HEK293 (cell line): ENCODE measurements at regions not wholly inside any gene's neighbourhood (a gene's known extent, or its start where the extent isn't known, plus 50 kb on each side); places are given as distances from the start of the nearest gene placed in this dataset.

Experiments
- CTCF ChIA-PET: fragments of 350-600 bp; formaldehyde crosslinking; extraction: SDS; loops from one replicate; lab custom pipeline; 2021; ENCODE audit warnings: antibody characterized with exemption; lab: Yijun Ruan, JAX
- POLR2A ChIA-PET: fragments of 300-600 bp; formaldehyde crosslinking; extraction: SDS; loops from one replicate; lab custom pipeline; 2020; ENCODE audit warnings: antibody characterized with exemption, inconsistent platforms; lab: Yijun Ruan, JAX
- H3K27ac ChIP-seq: fragments of 200-500 bp; sonication (Bioruptor generic); 2 replicates; pipeline ENCODE4 v1.5.1; 2014; ENCODE audit warnings: low read depth, low read length, control low read depth, inconsistent platforms; ENCODE audit errors: extremely low read depth
- H3K36me3 ChIP-seq, 2 experiments: fragments of 200-500 bp in 1 of 2; sonication (Bioruptor generic) in 1 of 2; 1 replicate in 1 of 2; 2 replicates in 1 of 2; pipeline ENCODE4 v1.5.1; 2014 to 2017; ENCODE audit warnings: inconsistent platforms in 2 of 2, low read length in 2 of 2; ENCODE audit not compliant: control insufficient read depth in 2 of 2, insufficient read depth in 1 of 2
- H3K4me1 ChIP-seq: fragments of 200-500 bp; sonication (Bioruptor generic); 2 replicates; pipeline ENCODE4 v1.5.1; 2014; ENCODE audit warnings: mild to moderate bottlenecking, low read length, inconsistent platforms; ENCODE audit not compliant: control insufficient read depth, insufficient read depth
- H3K4me3 ChIP-seq: 2 replicates; pipeline ENCODE4 v1.5.1; 2011; ENCODE audit warnings: low read depth, mild to moderate bottlenecking, control low read depth, low read length, moderate library complexity
- H3K9me3 ChIP-seq: fragments of 200-500 bp; sonication (Bioruptor generic); 2 replicates; pipeline ENCODE4 v1.5.1; 2014; ENCODE audit warnings: low read depth, low read length, inconsistent platforms; ENCODE audit not compliant: control insufficient read depth, insufficient read depth
- HOXC10 ChIP-seq: sonication (generic); formaldehyde crosslinking; IDR thresholded peaks from 2 replicates; pipeline ENCODE4 v1.8.1; 2023; ENCODE audit warnings: mild to moderate bottlenecking, missing genetic modification reagents
- KLF7 ChIP-seq: fragments of 450-650 bp; formaldehyde crosslinking; IDR thresholded peaks from 2 replicates; pipeline ENCODE4 v1.5.1; 2016; ENCODE audit warnings: missing biosample characterization, missing genetic modification characterization, borderline replicate concordance
- PRDM2 ChIP-seq: fragments of 450-650 bp; formaldehyde crosslinking; IDR thresholded peaks from 2 replicates; pipeline ENCODE4 v1.5.1; 2016; ENCODE audit warnings: missing biosample characterization, missing genetic modification characterization, borderline replicate concordance
- REST ChIP-seq: fragments of 450-650 bp; formaldehyde crosslinking; IDR thresholded peaks from 2 replicates; pipeline ENCODE4 v1.5.1; 2016; ENCODE audit warnings: missing biosample characterization, missing genetic modification characterization
- TSHZ1 ChIP-seq: fragments of 450-650 bp; formaldehyde crosslinking; IDR thresholded peaks from 2 replicates; pipeline ENCODE4 v1.5.1; 2016; ENCODE audit warnings: missing biosample characterization, missing genetic modification characterization, borderline replicate concordance
- ZBTB10 ChIP-seq: fragments of 450-650 bp; formaldehyde crosslinking; IDR thresholded peaks from 2 replicates; pipeline ENCODE4 v1.5.1; 2016; ENCODE audit warnings: missing biosample characterization, missing genetic modification characterization
- ZBTB8A ChIP-seq: fragments of 450-650 bp; formaldehyde crosslinking; IDR thresholded peaks from 2 replicates; pipeline ENCODE4 v1.5.1; 2016; ENCODE audit warnings: missing biosample characterization, missing genetic modification characterization
- ZFHX2 ChIP-seq: fragments of 450-650 bp; formaldehyde crosslinking; conservative IDR thresholded peaks from 2 replicates; pipeline ENCODE4 v1.5.1; 2016; ENCODE audit warnings: missing biosample characterization, missing genetic modification characterization
- ZNF146 ChIP-seq: fragments of 450-650 bp; formaldehyde crosslinking; IDR thresholded peaks from 2 replicates; pipeline ENCODE4 v1.5.1; 2016; ENCODE audit warnings: missing biosample characterization, missing genetic modification characterization
- ZNF169 ChIP-seq: fragments of 450-650 bp; formaldehyde crosslinking; IDR thresholded peaks from 2 replicates; pipeline ENCODE4 v1.5.1; 2016; ENCODE audit warnings: missing biosample characterization, missing genetic modification characterization
- ZNF19 ChIP-seq: fragments of 450-650 bp; formaldehyde crosslinking; IDR thresholded peaks from 2 replicates; pipeline ENCODE4; 2016; ENCODE audit warnings: missing biosample characterization, missing genetic modification characterization, low read depth
- ZNF211 ChIP-seq: fragments of 450-650 bp; formaldehyde crosslinking; IDR thresholded peaks from 2 replicates; pipeline ENCODE4 v1.5.1; 2016; ENCODE audit warnings: low read depth, missing biosample characterization, missing genetic modification characterization
- ZNF292 ChIP-seq: fragments of 450-650 bp; formaldehyde crosslinking; IDR thresholded peaks from 2 replicates; pipeline ENCODE4 v1.5.1; 2016; ENCODE audit warnings: low read depth, missing biosample characterization, missing genetic modification characterization, borderline replicate concordance
- ZNF48 ChIP-seq: fragments of 450-650 bp; formaldehyde crosslinking; IDR thresholded peaks from 2 replicates; pipeline ENCODE4 v1.5.1; 2016; ENCODE audit warnings: missing biosample characterization, missing genetic modification characterization
- ZNF571 ChIP-seq: fragments of 450-650 bp; formaldehyde crosslinking; IDR thresholded peaks from 2 replicates; pipeline ENCODE4 v1.5.0; 2017; ENCODE audit warnings: missing biosample characterization, missing genetic modification characterization
- ZNF585B ChIP-seq: fragments of 450-650 bp; formaldehyde crosslinking; IDR thresholded peaks from 2 replicates; pipeline ENCODE4 v1.5.1; 2016; ENCODE audit warnings: missing biosample characterization, missing genetic modification characterization
- ZNF707 ChIP-seq: fragments of 450-650 bp; formaldehyde crosslinking; IDR thresholded peaks from 2 replicates; pipeline ENCODE4 v1.5.1; 2016; ENCODE audit warnings: missing biosample characterization, missing genetic modification characterization
- ZNF747 ChIP-seq: fragments of 450-650 bp; formaldehyde crosslinking; IDR thresholded peaks from 2 replicates; pipeline ENCODE4 v1.5.1; 2016; ENCODE audit warnings: missing biosample characterization, missing genetic modification characterization
- ZSCAN4 ChIP-seq: fragments of 450-650 bp; formaldehyde crosslinking; IDR thresholded peaks from 2 replicates; pipeline ENCODE4 v1.5.1; 2017; ENCODE audit warnings: missing biosample characterization, missing genetic modification characterization

- Histone ChIP-seq H3K27ac (no peak overlapping the region), H3K4me1 (no peaks in the 10 kb centered on the region), H3K36me3 (no peaks in the 10 kb centered on the region), H3K9me3 (no peaks in the 10 kb centered on the region), H3K4me3 (no peak overlapping the region)
- POLR2A ChIA-PET: no interaction called here
- CTCF ChIA-PET: no interaction called here
- no peak for TF ChIP-seq REST (tag by site-specific recombination)
- TF ChIP-seq KLF7 (tag by site-specific recombination): no peak
- TF ChIP-seq HOXC10 (CRISPR knock-in tag): no peak
- TF ChIP-seq ZNF747 (tag by site-specific recombination): no peak
- no peak for TF ChIP-seq ZNF571 (tag by site-specific recombination)
- TF ChIP-seq ZNF146 (tag by site-specific recombination): no peak
- no peak for TF ChIP-seq ZFHX2 (tag by site-specific recombination)
- TF ChIP-seq ZNF292 (tag by site-specific recombination): no peak
- TF ChIP-seq ZNF19: no peak
These were observed 197.5 kb upstream of the LRRC3B start for GRCh38 chr3:26425076-26425475.

GRCh38 chr3:26428992-26429391, 193.6 kb upstream of the LRRC3B start:
- no peaks in the 10 kb centered on the region for H3K4me1 ChIP-seq
- ChIA-PET CTCF (no interaction called here), POLR2A (no interaction called here)
- H3K9me3 ChIP-seq: no peaks in the 10 kb centered on the region
- no peak overlapping the region for H3K27ac ChIP-seq
- H3K36me3 ChIP-seq: no peaks in the 10 kb centered on the region
- H3K4me3 ChIP-seq: no peak overlapping the region
- TF ChIP-seq ZBTB10 (no peak), ZNF585B (tag by site-specific recombination) (no peak), TSHZ1 (no peak), ZFHX2 (tag by site-specific recombination) (no peak), ZNF211 (no peak), ZNF169 (tag by site-specific recombination) (no peak), ZNF707 (tag by site-specific recombination) (no peak), ZSCAN4 (tag by site-specific recombination) (no peak), ZBTB8A (no peak), PRDM2 (tag by site-specific recombination) (no peak), ZNF48 (no peak)
